Inflammatory macrophage treated with lipopolysaccharide for 1 hour (primary cell): ENCODE measurements at regions not wholly inside any gene's neighbourhood (a gene's known extent, or its start where the extent isn't known, plus 50 kb on each side); places are given as distances from the start of the nearest gene placed in this dataset.
"Not testable (repeated sequence)": the region's sequence is repeated elsewhere in the genome, so short reads cannot be mapped to it uniquely, and the experiment has no call there.

ENCODE experiments used
- DNase-seq, 2 donors: peaks; one replicate each; pipeline ENCODE4 v3.0.0-alpha.2; 2020 to 2022

GRCh38 chr6:51062166-51062722 is 243.6 kb downstream of the TFAP2B start:
- DNase-seq = no peak

- no peak for DNase-seq
Measured at GRCh38 chr6:51077821-51078518, 259.3 kb downstream of the TFAP2B start.

- no peak for DNase-seq
Measured at GRCh38 chr6:51090343-51090742, 271.7 kb downstream of the TFAP2B start.

- no peak for DNase-seq
Measured at GRCh38 chr6:51093871-51094270, 275.2 kb downstream of the TFAP2B start.

- no peak for DNase-seq
Measured at GRCh38 chr6:51094271-51094670, 275.6 kb downstream of the TFAP2B start.

GRCh38 chr6:51098246-51098645 is 279.6 kb downstream of the TFAP2B start:
- no peak for DNase-seq

- no peak for DNase-seq
Measured at GRCh38 chr6:51098791-51099190, 280.1 kb downstream of the TFAP2B start.

- no peak for DNase-seq
Measured at GRCh38 chr6:51099201-51099600, 280.5 kb downstream of the TFAP2B start.

GRCh38 chr6:51105357-51105756 is 286.7 kb downstream of the TFAP2B start:
- DNase-seq = no peak

- no peak for DNase-seq
Measured at GRCh38 chr6:51107769-51108203, 289.1 kb downstream of the TFAP2B start.

GRCh38 chr6:51108563-51109234 is 290.0 kb downstream of the TFAP2B start:
- no peak for DNase-seq

- DNase-seq = no peak
Measured at GRCh38 chr6:51112731-51113130, 294.1 kb downstream of the TFAP2B start.

GRCh38 chr6:51116723-51117122 is 298.1 kb downstream of the TFAP2B start:
- DNase-seq = no peak

GRCh38 chr6:51118792-51119191 is 300.1 kb downstream of the TFAP2B start:
- no peak for DNase-seq

- no peak for DNase-seq
Measured at GRCh38 chr6:51120016-51120415, 301.3 kb downstream of the TFAP2B start.

- not testable (repeated sequence) for DNase-seq
Measured at GRCh38 chr6:51121380-51121976, 302.8 kb downstream of the TFAP2B start.

- DNase-seq = no peak
Measured at GRCh38 chr6:51129043-51129442, 310.4 kb downstream of the TFAP2B start.

- no peak for DNase-seq
Measured at GRCh38 chr6:51137777-51138176, 319.1 kb downstream of the TFAP2B start.

GRCh38 chr6:51139950-51140385 is 321.3 kb downstream of the TFAP2B start:
- no peak for DNase-seq

GRCh38 chr6:51141080-51141479 is 322.4 kb downstream of the TFAP2B start:
- DNase-seq = no peak

GRCh38 chr6:51147756-51148155 is 329.1 kb downstream of the TFAP2B start:
- DNase-seq = no peak

GRCh38 chr6:51152594-51152993 is 333.9 kb downstream of the TFAP2B start:
- DNase-seq = no peak

GRCh38 chr6:51153109-51153508 is 334.4 kb downstream of the TFAP2B start:
- no peak for DNase-seq

- DNase-seq = not testable (repeated sequence)
Measured at GRCh38 chr6:51154925-51155324, 336.3 kb downstream of the TFAP2B start.
